NCI-H2107 treated with DMSO at 0.1 percent for 48 hours (cell line): ENCODE measurements at regions not wholly inside any gene's neighbourhood (a gene's known extent, or its start where the extent isn't known, plus 50 kb on each side); places are given as distances from the start of the nearest gene placed in this dataset.

Source experiments
- DNase-seq: peaks from one replicate; lab custom pipeline; 2025; ENCODE audit not compliant: unreplicated experiment; lab: John Stamatoyannopoulos, UW

DNA sequence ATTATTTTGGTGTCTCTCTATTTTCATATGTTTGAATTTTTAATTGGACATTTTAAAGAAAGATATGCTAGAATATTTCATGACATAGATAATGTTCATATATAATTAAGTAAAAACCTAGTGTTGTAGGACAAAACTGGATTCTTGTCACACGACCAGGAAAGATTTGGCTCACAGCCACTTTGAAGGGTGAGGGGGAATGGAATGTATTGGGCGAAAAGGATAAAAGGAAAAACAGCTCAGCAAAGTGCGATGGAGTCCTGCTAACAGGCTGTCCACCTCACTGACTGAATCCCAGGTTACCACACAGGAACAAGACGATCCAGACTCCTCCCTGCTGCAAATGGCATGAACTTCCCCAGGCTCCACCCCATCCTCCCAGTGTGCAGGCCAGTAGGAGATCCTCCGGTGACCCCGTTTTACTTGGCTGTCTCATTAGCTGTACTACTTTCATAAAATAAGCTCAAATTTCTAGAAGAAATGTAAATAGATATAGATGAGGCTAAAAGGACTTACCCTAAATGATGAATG lies 186.2 kb downstream of the CD47 start:
- DNase-seq = no peak

DNA sequence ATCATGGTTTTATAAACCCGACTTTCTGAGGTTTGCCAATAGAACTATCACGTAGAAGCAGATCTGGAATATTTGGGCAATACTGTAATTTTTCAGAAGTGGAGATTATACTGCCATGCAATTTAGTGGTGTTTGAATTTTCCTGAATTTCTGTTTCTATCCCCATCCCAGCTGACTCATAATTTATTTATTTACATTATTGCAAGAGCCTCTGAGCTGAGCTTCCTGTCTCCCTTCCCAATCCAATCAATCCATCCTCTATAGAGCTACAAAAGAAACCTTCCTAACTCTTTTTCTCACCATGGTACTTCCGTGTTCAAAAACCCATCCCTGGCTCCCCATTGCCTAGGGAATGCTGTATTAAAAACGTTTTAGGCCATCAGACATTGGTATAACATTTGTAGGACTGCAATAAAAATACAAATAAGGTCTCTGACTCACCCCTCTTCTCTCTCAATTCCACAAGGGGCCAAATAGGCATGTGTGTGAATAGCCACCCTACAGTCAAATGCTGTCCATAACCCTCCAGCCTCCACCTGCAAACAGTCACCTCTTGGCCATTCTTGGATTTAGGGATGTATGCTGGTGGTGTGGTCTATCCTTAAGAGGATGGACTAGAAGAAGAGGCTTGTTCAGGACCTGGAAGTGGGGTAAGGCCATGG lies 190.7 kb downstream of the CD47 start:
- no peak for DNase-seq

DNA sequence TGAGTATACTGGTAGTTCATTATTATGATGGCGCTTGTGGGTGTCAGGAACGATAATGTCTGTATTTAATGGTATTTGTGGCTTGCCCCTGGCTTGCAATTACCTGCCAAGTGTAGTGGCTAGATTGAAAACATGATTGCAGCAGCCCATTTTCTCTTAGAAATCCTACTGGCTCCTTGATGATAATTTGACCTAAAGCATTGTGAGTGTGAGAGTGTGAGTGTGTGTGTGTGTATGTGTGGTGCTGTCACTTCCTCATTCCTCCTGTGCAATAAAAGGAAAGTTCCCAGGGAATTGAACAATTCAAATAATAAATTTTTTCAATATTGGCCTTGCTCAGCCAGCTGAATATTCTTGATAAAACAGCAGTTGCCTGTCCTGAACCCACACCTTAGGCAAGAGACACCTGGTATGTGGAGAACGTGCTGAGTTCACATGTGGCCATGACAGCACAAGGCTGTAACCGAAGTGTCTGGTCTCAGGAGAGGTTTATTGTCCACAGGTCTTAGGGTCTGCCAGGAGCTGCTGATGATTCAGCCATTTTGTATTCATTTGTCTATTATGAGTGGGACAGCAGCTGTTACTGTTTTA lies 193.3 kb downstream of the CD47 start:
- peak; percentile 70 for DNase-seq

DNA sequence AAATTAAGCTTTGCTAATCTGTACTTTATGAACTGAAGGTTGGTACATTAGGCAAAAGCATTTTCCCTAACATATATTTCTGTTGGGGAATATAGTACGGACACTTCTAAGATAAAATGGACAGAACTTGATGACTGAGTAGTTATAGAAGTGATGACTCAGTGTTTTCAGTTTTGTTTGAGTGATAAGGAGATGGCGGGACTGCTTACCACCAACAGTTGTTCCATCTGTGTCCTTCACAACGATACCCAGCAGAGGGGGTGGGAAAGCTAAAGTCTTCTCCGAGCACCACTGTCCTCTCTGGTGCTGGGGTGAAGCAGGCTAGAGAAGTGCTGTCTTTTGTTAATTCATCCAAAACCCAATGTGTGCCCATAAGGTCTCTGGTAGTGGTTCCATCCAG lies 195.8 kb downstream of the CD47 start:
- DNase-seq = no peak

DNA sequence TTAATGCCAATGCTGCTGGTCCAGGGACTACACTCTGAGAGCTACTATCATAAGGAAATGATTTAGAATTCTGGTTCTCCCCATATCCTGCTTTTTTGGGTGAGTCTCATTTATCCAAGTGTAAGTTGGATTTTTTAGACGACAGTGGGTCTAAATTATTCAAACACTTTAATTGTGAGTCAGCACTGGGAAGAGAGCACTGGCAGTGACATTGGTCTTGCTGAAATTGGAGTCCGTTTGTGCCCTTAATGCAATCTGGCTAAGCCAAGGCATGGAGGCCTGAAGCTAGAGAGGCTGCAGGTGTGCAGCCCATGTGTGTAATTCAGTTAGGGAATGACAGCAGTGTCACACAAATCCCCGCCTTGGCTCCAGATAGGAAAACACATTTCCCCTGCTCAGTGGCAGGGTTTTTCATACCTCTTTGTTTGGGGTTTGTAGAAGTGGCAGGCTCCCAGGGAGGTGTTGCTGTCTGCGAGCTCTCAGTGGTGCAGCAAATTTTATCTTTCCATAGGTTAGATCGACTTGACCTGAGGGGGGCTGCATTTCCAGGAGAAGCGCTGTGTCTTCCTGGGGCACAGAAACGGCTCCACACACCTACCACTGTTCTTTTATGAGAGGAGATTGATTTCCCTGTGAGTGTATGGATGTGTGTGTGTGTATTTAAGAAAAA lies 197.7 kb downstream of the CD47 start:
- DNase-seq = peak; percentile 74

DNA sequence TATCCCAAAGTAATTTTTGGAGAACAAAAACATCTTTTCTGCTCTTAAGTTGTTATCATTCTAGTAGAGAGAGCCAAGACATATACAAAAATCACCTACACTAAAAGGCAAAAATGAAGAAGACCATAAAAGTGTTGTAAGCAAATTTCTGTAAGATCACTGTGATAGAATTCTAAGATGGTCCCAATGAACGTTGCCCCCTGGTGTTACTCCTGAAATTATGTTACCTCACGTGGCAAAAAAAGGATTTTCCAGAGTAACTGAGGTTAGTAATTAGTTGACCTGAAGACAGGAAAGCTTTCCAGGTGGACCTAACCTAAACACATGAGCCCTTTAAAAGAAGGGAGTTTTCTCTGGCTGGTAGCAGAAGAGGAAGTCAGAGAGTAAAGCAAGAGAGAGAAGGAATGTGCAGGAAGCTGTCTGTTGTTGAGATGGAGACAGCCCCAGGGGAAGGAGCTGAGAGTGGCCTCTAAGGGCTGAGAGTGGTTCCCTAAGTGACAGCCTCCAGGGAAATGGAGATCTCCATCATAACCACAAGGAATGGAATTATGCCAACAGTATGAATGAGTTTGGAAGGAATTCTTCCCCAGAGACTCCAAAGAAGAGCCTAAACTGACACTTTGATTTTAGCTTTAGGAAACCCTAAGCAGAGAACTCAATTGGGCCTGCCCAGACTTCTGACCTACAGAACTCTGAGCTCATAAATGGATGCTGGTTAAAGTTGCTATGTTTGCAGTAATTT lies 205.9 kb downstream of the CD47 start:
- peak; percentile 42 for DNase-seq

DNA sequence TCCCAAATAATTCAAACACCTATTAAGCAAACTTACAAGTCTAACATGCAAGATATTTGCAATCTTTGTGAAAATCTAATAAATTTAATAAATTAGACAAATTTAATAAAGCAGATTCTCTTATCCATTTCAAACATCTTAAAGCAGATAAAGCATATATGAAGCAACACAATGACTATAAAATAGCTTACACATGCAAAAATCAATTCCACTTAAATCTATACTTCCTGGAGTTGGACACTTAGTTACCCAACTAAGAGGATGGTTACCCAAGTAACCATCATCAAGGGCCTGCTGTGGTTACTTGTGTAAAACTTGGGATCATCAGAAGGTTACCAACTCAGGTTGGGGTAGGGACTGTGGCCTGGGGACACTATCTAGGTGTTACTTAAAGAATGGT lies 206.8 kb downstream of the CD47 start:
- DNase-seq = no peak

DNA sequence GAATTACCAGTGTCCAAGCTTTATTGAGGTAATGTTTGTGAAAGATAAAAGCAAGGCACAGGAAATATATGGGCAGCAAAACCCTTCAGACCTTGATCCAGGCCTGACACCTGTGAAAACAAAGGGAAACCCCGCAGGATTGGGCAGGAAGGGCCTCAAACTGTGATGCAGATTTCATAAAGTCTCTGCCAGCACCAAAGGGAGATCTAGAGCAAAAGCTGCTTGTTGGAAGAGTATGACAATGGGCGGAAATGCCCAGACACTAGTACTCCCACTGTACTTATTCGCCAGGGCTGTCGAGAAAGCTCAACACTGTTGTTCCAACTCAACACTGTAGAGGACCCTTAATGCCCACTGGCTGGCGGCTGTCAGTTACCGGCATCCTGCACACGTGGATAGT lies 207.9 kb downstream of the CD47 start:
- DNase-seq = no peak

DNA sequence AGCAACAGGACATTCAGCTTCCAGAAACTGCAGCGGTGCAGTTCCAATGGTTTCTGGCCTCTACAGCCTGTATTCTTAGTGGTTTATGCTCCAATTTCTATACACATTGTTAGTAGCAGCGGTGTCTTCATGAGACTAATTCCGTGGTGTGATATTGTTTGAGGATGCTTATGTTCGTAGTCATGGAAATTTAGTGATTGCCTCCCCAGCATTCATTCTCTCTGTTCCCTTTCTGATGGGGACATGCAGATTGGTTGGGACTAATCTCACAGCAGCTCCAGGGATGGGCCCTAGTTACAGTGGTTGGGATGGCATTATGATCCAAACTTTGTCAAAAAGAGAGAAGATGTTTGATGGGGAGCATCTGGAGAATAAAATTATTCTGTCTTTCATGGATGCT lies 208.6 kb downstream of the CD47 start:
- no peak for DNase-seq

DNA sequence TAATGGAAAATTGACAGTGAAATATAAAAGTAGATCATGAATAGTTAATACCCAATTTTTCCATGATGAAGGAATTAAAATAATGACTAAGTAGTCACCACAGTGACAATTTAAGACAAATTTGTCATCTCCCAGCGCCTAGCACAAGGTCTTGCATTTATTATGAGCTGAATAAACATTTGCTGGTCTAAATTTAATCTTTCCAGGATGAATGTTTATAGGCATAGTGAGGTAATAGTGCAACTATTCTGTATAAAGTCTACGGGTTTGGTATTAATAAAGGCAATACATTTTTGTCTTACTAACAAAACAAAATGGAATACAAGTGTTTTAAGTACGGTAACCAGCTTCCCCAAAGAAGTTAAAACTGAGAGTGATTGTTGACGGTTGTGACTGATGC lies 209.3 kb downstream of the CD47 start:
- DNase-seq = no peak

DNA sequence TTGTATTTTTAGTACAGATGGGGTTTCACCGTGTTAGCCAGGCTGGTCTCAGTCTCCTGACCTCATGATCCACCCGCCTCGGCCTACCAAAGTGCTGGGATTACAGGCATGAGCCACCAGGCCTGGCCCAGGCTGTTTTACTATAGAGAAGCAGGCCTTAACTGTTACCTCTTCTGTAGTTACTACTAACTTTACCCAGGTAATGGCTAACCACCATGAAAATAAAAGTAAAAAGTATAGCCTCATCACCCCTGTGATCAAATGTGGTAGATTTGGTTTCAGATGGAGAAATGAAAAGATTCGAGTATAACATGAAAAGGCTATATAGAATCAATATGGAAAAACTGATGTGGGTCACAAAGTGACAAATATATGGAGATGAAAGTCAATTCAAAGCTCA lies 210.1 kb downstream of the CD47 start:
- DNase-seq = no peak

DNA sequence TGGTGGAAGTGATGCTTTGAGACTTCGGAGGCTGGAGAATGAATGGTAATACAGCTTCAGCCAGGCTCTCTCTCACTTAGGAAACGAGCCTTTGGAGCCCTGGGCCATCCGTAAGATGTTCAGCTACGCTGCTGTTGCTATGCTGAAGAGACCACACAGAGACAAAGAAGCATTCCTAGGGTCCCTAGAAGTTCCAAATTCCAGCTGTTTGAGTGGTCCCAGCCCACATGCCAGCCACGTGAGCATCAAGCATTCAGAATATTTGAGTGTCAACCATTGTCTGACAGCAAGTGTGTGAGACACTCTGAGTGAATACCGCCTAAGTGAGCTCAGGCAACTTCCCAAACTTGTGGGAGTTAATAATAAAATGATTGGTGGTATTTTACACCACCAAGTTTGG lies 212.9 kb downstream of the CD47 start:
- DNase-seq = no peak

DNA sequence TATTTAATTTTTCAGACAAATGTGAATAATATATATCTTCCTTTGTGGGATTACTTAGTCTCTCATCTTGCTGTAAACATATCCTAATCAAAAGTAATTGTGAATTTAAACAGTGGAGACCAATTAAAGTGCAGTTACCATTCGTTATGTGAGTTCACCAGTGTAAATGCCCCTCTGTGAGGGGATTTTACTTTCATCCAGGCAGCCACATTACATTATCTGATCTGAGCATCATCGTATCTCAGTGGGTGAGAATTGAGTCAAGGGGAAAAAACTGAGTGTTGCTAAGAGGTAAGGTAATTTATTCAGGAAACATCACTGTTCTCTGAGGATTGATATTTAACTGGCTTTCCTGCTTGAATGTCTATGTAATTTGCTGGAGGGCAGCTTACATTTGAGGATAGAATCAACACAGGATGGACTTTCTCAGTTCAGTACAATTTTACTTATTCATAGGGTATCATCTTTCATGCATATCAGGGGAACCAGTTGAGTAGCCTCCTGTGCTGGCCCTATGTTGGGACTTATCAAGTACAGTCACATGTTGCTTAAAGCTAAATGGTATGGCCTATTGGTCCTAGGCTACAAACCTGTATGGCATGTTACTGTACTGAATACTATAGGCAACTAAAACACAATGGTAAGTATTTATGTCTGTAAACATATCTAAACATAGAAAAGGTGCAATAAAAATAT lies 219.7 kb downstream of the CD47 start:
- no peak for DNase-seq

DNA sequence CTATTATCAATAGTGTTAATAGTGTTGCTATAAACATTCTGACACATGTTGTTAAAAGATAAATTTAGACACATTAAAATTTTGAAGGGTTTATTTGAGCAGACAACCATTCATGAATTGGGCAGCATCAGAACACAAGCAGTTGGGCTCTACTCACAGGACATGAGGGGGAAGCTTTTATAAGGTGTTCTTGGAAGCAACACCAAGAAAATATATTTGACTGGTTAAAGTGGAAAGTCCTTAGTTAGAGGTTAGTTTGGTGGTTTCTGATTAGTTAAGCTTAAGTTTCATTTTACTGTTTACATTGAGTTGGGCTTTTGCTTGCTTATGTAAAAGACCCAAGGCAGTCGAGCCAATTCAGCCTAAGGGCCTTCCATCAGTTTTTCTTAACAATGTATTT lies 220.7 kb downstream of the CD47 start:
- no peak for DNase-seq

DNA sequence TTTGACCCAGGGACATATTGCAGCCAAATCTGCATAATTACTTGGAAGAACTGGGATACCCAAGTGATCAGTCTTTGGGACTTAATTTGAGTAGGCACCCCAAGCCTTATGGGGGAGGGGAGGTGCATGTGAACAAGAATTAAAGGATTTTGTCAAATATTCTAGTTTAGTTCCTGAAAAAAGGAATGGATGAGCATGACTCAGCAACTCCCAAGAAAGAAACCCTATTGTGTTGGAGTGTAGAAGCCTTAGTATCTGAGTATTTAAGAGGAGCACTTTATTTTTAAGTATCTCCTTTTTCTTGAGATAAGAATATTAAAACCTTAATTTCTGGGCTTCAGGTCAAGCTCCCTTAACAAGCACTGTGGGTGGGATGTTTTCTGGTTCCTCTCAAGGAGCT lies 222.4 kb downstream of the CD47 start:
- DNase-seq = no peak

DNA sequence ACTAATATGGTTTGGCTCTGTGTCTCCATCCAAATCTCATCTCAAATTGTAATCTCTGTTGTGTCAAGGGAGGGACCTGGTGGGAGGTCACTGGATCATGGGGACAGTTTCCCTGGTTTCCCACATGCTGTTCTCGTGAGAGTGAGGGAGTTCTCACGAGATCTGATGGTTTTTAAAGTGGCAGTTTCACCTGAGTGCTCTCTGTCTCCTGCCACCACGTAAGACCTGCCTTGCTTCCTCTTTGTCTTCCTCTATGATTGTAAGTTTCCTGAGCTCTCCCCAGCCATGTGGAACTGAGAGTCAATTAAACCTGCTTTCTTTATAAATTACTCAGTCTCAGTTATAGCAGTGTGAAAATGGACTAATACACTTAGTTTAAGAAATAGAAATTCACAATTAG lies 228.9 kb downstream of the CD47 start:
- peak; percentile 65 for DNase-seq

DNA sequence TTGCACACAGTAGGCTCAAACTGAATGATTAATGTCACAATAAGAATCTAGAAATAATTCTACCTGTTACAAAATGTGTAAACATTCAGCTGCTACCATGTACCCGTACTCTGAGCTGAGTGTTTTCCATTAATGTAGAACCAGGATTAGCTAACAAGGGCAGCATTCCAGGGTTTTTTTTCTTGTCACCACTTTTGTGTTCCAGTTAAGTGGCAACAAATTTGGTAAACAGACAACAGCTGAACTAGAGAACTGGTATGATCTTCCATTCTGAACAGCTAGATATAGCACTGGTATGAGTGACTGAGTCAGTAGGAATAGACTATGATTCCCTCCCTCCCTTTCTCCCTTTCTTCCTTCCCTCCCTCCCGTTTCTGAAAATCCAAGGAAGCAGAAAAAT lies 229.4 kb downstream of the CD47 start:
- peak; percentile 10 for DNase-seq
